LNCaP clone FGC (cell line): ENCODE measurements at regions not wholly inside any gene's neighbourhood (a gene's known extent, or its start where the extent isn't known, plus 50 kb on each side); places are given as distances from the start of the nearest gene placed in this dataset.

Experiments used
- DNase-seq: peaks from one replicate; pipeline ENCODE4 v3.0.0-alpha.2; 2011; ENCODE audit warnings: low read depth
- H3K4me3 ChIP-seq: 2 replicates; pipeline ENCODE4 v1.5.1; 2011; ENCODE audit warnings: mild to moderate bottlenecking, low read depth, low read length, control low read depth
- CTCF ChIP-seq: IDR thresholded peaks from 2 replicates; pipeline ENCODE4 v1.5.1; 2012; ENCODE audit warnings: mild to moderate bottlenecking; ENCODE audit not compliant: control insufficient read depth, insufficient read depth; ENCODE audit errors: extremely low read depth

- no peak for DNase-seq
- TF ChIP-seq CTCF: no peak
- H3K4me3 ChIP-seq: no peak overlapping the region
Observed at GRCh38 chr10:130763071-130763470, 548.5 kb downstream of the TCERG1L start.

GRCh38 chr10:130763491-130763890 lies 548.0 kb downstream of the TCERG1L start:
- no peak for TF ChIP-seq CTCF
- DNase-seq: no peak
- no peak overlapping the region for H3K4me3 ChIP-seq

GRCh38 chr10:130764651-130765050 lies 546.9 kb downstream of the TCERG1L start:
- no peak for TF ChIP-seq CTCF
- H3K4me3 ChIP-seq: no peak overlapping the region
- DNase-seq: no peak

- TF ChIP-seq CTCF: no peak
- no peak for DNase-seq
- no peak overlapping the region for H3K4me3 ChIP-seq
Observed at GRCh38 chr10:130766071-130766470, 545.5 kb downstream of the TCERG1L start.

- no peak for DNase-seq
- H3K4me3 ChIP-seq: no peak overlapping the region
- TF ChIP-seq CTCF: no peak
Observed at GRCh38 chr10:130767116-130767730, 544.3 kb downstream of the TCERG1L start.

GRCh38 chr10:130769146-130770017 lies 542.1 kb downstream of the TCERG1L start:
- no peak for TF ChIP-seq CTCF
- H3K4me3 ChIP-seq: no peak overlapping the region
- no peak for DNase-seq

- no peak for TF ChIP-seq CTCF
- DNase-seq: no peak
- no peak overlapping the region for H3K4me3 ChIP-seq
Observed at GRCh38 chr10:130770018-130770630, 541.4 kb downstream of the TCERG1L start.
